LNCaP clone FGC (cell line): ENCODE measurements at regions not wholly inside any gene's neighbourhood (a gene's known extent, or its start where the extent isn't known, plus 50 kb on each side); places are given as distances from the start of the nearest gene placed in this dataset.

Experiments
- DNase-seq: peaks from one replicate; pipeline ENCODE4 v3.0.0-alpha.2; 2011; ENCODE audit warnings: low read depth
- H3K4me3 ChIP-seq: 2 replicates; pipeline ENCODE4 v1.5.1; 2011; ENCODE audit warnings: mild to moderate bottlenecking, low read depth, low read length, control low read depth
- CTCF ChIP-seq: IDR thresholded peaks from 2 replicates; pipeline ENCODE4 v1.5.1; 2012; ENCODE audit warnings: mild to moderate bottlenecking; ENCODE audit not compliant: control insufficient read depth, insufficient read depth; ENCODE audit errors: extremely low read depth

GRCh38 chr17:65364438-65364837 lies 197.0 kb downstream of the AXIN2 start:
- DNase-seq, result no peak
- no peak overlapping the region for H3K4me3 ChIP-seq
- TF ChIP-seq CTCF, result no peak

GRCh38 chr17:65362826-65363225 lies 198.6 kb downstream of the AXIN2 start:
- TF ChIP-seq CTCF, result no peak
- DNase-seq, result no peak
- no peak overlapping the region for H3K4me3 ChIP-seq

GRCh38 chr17:65360961-65361552 lies 200.4 kb downstream of the AXIN2 start:
- no peak overlapping the region for H3K4me3 ChIP-seq
- TF ChIP-seq CTCF, result no peak
- no peak for DNase-seq

- no peak overlapping the region for H3K4me3 ChIP-seq
- no peak for TF ChIP-seq CTCF
- DNase-seq, result no peak
Observed at GRCh38 chr17:65359016-65359415, 202.4 kb downstream of the AXIN2 start.

- TF ChIP-seq CTCF, result no peak
- no peak for DNase-seq
- H3K4me3 ChIP-seq, result no peak overlapping the region
Observed at GRCh38 chr17:65356536-65356935, 204.9 kb downstream of the AXIN2 start.

GRCh38 chr17:65355246-65355645 lies 206.2 kb downstream of the AXIN2 start:
- H3K4me3 ChIP-seq, result no peak overlapping the region
- DNase-seq, result no peak
- no peak for TF ChIP-seq CTCF

- no peak for DNase-seq
- no peak overlapping the region for H3K4me3 ChIP-seq
- no peak for TF ChIP-seq CTCF
Observed at GRCh38 chr17:65349916-65350315, 211.5 kb downstream of the AXIN2 start.
